HCT116 (cell line): ENCODE measurements at regions not wholly inside any gene's neighbourhood (a gene's known extent, or its start where the extent isn't known, plus 50 kb on each side); places are given as distances from the start of the nearest gene placed in this dataset.

Experiments used
- EGR1 ChIP-seq: IDR thresholded peaks from 2 replicates; pipeline ENCODE4 v1.6.1; 2012; ENCODE audit warnings: low read depth
- FOSL1 ChIP-seq: IDR thresholded peaks from 2 replicates; pipeline ENCODE4 v1.6.1; 2012; ENCODE audit warnings: low read depth
- POLR2A ChIP-seq: IDR thresholded peaks from 2 replicates; pipeline ENCODE4 v1.7.0; 2011; ENCODE audit warnings: borderline replicate concordance; ENCODE audit not compliant: insufficient read depth, insufficient read length; ENCODE audit errors: extremely low read depth
- POLR2AphosphoS5 ChIP-seq: IDR thresholded peaks from 2 replicates; pipeline ENCODE4 v1.6.1; 2011; ENCODE audit warnings: mild to moderate bottlenecking, low read depth, low read length, moderate library complexity
- SIN3A ChIP-seq: IDR thresholded peaks from 2 replicates; pipeline ENCODE4 v1.6.1; 2012; ENCODE audit warnings: low read depth
- ZFX ChIP-seq: fragments of 450-650 bp; IDR thresholded peaks from 2 replicates; pipeline ENCODE4 v1.6.1; 2017
- TF ChIP-seq, protein P1 (sequence below), 3 experiments: fragments of 200-600 bp in 1 of 3; sonication (generic) in 1 of 3; IDR thresholded peaks in 2 of 3; conservative IDR thresholded peaks in 1 of 3; 2 replicates each; pipeline ENCODE4 v1.5.1; 2012 to 2017; ENCODE audit warnings: low read depth in 2 of 3, low read length in 2 of 3, antibody characterized with exemption in 1 of 3, borderline replicate concordance in 1 of 3, control low read depth in 1 of 3, mild to moderate bottlenecking in 1 of 3, mixed read lengths in 1 of 3, mixed run types in 1 of 3, moderate library complexity in 1 of 3; ENCODE audit not compliant: insufficient read depth in 1 of 3
- TF ChIP-seq, protein P2 (sequence below): IDR thresholded peaks from 2 replicates; pipeline ENCODE4 v1.6.1; 2012

DNA sequence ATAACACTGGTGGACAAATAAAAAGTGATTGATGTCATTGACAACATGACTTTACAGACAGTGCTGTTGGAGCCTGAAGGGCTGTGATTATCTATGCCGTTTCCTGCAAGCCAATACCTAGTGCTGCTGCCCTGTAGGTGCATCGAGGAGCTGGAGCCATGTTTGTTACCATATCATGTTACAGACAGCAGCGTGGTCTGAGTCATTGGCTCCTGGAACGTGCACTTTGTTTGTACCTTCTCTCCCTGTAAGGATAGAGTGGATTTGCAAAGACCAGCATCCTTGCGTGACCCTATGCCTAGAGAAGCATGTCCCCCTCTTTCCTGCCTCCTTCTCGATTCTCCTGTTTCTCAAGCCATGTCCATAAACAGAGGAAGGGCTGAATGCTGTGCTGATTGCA is 597.2 kb downstream of the TYW1 start:
- TF ChIP-seq SIN3A: no peak
- TF ChIP-seq, protein P1, sequence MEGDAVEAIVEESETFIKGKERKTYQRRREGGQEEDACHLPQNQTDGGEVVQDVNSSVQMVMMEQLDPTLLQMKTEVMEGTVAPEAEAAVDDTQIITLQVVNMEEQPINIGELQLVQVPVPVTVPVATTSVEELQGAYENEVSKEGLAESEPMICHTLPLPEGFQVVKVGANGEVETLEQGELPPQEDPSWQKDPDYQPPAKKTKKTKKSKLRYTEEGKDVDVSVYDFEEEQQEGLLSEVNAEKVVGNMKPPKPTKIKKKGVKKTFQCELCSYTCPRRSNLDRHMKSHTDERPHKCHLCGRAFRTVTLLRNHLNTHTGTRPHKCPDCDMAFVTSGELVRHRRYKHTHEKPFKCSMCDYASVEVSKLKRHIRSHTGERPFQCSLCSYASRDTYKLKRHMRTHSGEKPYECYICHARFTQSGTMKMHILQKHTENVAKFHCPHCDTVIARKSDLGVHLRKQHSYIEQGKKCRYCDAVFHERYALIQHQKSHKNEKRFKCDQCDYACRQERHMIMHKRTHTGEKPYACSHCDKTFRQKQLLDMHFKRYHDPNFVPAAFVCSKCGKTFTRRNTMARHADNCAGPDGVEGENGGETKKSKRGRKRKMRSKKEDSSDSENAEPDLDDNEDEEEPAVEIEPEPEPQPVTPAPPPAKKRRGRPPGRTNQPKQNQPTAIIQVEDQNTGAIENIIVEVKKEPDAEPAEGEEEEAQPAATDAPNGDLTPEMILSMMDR (IDR thresholded peaks at IDR 0.05 in 2 of 3, conservative IDR thresholded peaks at IDR 0.05 in 1 of 3; ENCODE audit: borderline replicate concordance in 1 of 3, insufficient read depth in 1 of 3, low read depth in 2 of 3, low read length in 2 of 3): no peak
- TF ChIP-seq POLR2A: no peak
- TF ChIP-seq, protein P2, sequence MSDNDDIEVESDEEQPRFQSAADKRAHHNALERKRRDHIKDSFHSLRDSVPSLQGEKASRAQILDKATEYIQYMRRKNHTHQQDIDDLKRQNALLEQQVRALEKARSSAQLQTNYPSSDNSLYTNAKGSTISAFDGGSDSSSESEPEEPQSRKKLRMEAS: no peak
- no peak for TF ChIP-seq EGR1
- no peak for TF ChIP-seq FOSL1
- TF ChIP-seq ZFX: no peak
- TF ChIP-seq POLR2AphosphoS5: no peak
